Mesendoderm (in vitro differentiated cells): ENCODE measurements at regions not wholly inside any gene's neighbourhood (a gene's known extent, or its start where the extent isn't known, plus 50 kb on each side); places are given as distances from the start of the nearest gene placed in this dataset.

ENCODE experiments used
- DNase-seq: peaks from one replicate; pipeline ENCODE4 v3.0.0; 2013
- H2AK5ac ChIP-seq: 2 replicates; pipeline ENCODE4 v1.6.1; 2013; ENCODE audit warnings: low read length, inconsistent platforms
- H2BK120ac ChIP-seq: 2 replicates; pipeline ENCODE4 v1.6.1; 2013; ENCODE audit warnings: low read depth, mild to moderate bottlenecking, low read length, moderate library complexity, mixed read lengths
- H2BK15ac ChIP-seq: replicated peaks from 2 replicates; pipeline ENCODE4 v1.6.1; 2013; ENCODE audit warnings: low read depth, mild to moderate bottlenecking, moderate library complexity
- H2BK5ac ChIP-seq: 2 replicates; pipeline ENCODE4 v1.6.1; 2013; ENCODE audit warnings: low read length, inconsistent platforms
- H3K18ac ChIP-seq: 2 replicates; pipeline ENCODE4 v1.6.1; 2013; ENCODE audit warnings: mild to moderate bottlenecking, low read length, mixed read lengths
- H3K23ac ChIP-seq: one replicate; pipeline ENCODE4 v1.6.1; 2013; ENCODE audit warnings: low read length
- H3K27ac ChIP-seq: 2 replicates; pipeline ENCODE4 v1.5.1; 2013; ENCODE audit warnings: low read depth, mild to moderate bottlenecking, inconsistent platforms, low read length, moderate library complexity
- H3K27me3 ChIP-seq: 2 replicates; pipeline ENCODE4 v1.6.1; 2013; ENCODE audit warnings: low read length, control low read depth, mild to moderate bottlenecking, inconsistent platforms; ENCODE audit not compliant: insufficient read depth, poor library complexity
- H3K36me3 ChIP-seq: 2 replicates; pipeline ENCODE4 v1.6.1; 2013; ENCODE audit warnings: low read length, inconsistent platforms; ENCODE audit not compliant: control insufficient read depth, insufficient read depth
- H3K4ac ChIP-seq: one replicate; pipeline ENCODE4 v1.6.1; 2013; ENCODE audit warnings: low read depth, mild to moderate bottlenecking, low read length, moderate library complexity
- H3K4me1 ChIP-seq: 2 replicates; pipeline ENCODE4 v1.6.1; 2013; ENCODE audit warnings: low read depth, low read length, inconsistent platforms; ENCODE audit not compliant: control insufficient read depth
- H3K4me2 ChIP-seq: 2 replicates; pipeline ENCODE4 v1.6.1; 2013; ENCODE audit warnings: low read length
- H3K4me3 ChIP-seq: 2 replicates; pipeline ENCODE4 v1.5.1; 2013; ENCODE audit warnings: mild to moderate bottlenecking, low read length
- H3K56ac ChIP-seq: one replicate; pipeline ENCODE4 v1.6.1; 2013; ENCODE audit warnings: low read length
- H3K79me1 ChIP-seq: 2 replicates; pipeline ENCODE4 v1.6.1; 2013; ENCODE audit warnings: low read length, inconsistent platforms
- H3K79me2 ChIP-seq: 2 replicates; pipeline ENCODE4 v1.6.1; 2013; ENCODE audit warnings: mild to moderate bottlenecking, low read length; ENCODE audit not compliant: control insufficient read depth, insufficient read depth
- H3K9ac ChIP-seq: 2 replicates; pipeline ENCODE4 v1.6.1; 2013; ENCODE audit warnings: low read length, inconsistent platforms
- H4K5ac ChIP-seq: one replicate; pipeline ENCODE4 v1.6.1; 2013; ENCODE audit warnings: low read length
- H4K8ac ChIP-seq: one replicate; pipeline ENCODE4 v1.6.1; 2013; ENCODE audit warnings: low read depth, mild to moderate bottlenecking, control low read depth, low read length, moderate library complexity
- WGBS: extraction: QIAGEN DNeasy Blood & Tissue Kit; methylation state at CpG from one replicate; pipeline ENCODE4 v1.1.7; 2013; ENCODE audit warnings: low lambda C conversion rate, missing lambda C conversion rate; ENCODE audit not compliant: insufficient coverage; ENCODE audit errors: extremely low coverage; 5-methylcytosine and 5-hydroxymethylcytosine counted together

DNA sequence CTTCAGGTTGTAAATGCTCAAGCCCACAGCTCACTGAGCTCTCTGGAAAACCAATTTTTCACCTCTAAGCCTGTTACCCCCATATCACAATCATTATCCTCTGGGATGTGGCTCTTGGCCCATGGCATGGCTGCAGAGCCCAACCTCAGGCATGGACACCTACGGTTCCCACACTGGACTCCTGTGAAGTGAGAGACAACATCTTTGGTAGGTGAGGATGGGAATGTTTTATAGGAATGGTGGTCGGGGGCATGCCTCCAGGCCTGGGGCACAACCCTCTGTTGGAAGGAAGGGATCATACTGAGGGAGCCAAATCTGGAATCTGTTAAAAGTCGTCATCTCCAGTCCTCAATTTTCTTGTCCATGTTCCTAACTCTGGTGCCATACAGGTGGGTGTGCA, 179.1 kb downstream of the FOXD2 start:
- no peak overlapping the region for H2BK15ac ChIP-seq
- H4K5ac ChIP-seq, result no peak overlapping the region
- DNase-seq, result no peak
- no peak overlapping the region for H2BK120ac ChIP-seq
- H3K27ac ChIP-seq, result no peak overlapping the region
- no peak overlapping the region for H3K18ac ChIP-seq
- H2AK5ac ChIP-seq, result no peak overlapping the region
- no peaks in the 10 kb centered on the region for H3K79me1 ChIP-seq
- H3K23ac ChIP-seq, result no peak overlapping the region
- no peaks in the 10 kb centered on the region for H3K36me3 ChIP-seq
- H3K4ac ChIP-seq, result no peak overlapping the region
- no peak overlapping the region for H3K4me3 ChIP-seq
- no peak overlapping the region for H2BK5ac ChIP-seq
- no peak overlapping the region for H3K4me2 ChIP-seq
- H3K4me1 ChIP-seq, result no peaks in the 10 kb centered on the region
- no peaks in the 10 kb centered on the region for H3K79me2 ChIP-seq
- no peak overlapping the region for H4K8ac ChIP-seq
- no peaks in the 10 kb centered on the region for H3K27me3 ChIP-seq
- no peak overlapping the region for H3K9ac ChIP-seq
- no CpG with 5 or more reads among the region's 3 CpGs for WGBS
- no peak overlapping the region for H3K56ac ChIP-seq

DNA sequence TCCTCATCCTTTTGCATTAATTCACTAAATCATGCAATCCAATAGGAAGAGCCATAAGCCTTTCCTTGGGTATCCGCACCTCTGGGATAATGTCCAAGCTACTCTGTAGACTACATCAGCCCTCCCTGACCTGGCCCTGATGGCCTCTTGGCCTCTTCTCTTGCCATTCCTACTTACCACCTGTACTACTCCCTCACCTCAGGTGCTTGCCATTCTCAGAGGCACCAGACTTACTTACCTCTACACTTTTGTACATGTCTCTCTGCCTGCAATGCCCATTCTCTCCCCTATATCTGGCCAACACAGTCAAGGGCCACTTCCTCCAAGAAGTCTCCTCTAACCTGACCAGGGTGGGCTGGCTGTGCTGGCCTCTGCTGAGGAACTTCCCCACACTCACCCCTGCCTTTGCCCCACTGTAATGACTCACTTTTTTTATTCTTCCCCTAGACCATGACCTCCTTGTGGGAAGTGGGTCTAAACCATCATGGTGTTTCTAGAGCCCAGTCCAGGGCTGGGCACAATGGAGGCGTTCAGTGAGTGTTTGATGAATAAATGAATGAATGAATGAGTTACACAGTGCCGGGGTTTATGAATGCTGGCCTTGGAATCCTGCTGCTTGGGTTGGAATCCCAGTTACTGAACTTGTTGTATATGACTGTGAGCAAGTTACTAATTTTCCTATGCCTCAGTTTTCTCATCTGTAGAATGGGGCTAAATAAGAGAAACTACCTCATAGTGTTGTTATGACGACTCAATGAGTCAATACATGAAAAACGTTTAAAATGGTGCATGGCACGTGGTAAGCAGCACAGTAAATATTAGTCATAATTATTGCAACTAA, 179.8 kb downstream of the FOXD2 start:
- Histone ChIP-seq H4K5ac (no peak overlapping the region), H3K4me3 (no peak overlapping the region), H3K27ac (no peak overlapping the region), H3K56ac (no peak overlapping the region), H3K4me1 (no peaks in the 10 kb centered on the region), H3K9ac (no peak overlapping the region), H2BK5ac (no peak overlapping the region), H3K4ac (no peak overlapping the region), H3K79me2 (no peaks in the 10 kb centered on the region), H3K27me3 (no peaks in the 10 kb centered on the region), H2AK5ac (no peak overlapping the region), H3K18ac (no peak overlapping the region), H3K23ac (no peak overlapping the region), H3K4me2 (no peak overlapping the region), H3K36me3 (no peaks in the 10 kb centered on the region), H3K79me1 (no peaks in the 10 kb centered on the region), H2BK15ac (no peak overlapping the region), H2BK120ac (no peak overlapping the region), H4K8ac (no peak overlapping the region)
- no peak for DNase-seq
- WGBS, result no CpG with 5 or more reads among the region's 6 CpGs

DNA sequence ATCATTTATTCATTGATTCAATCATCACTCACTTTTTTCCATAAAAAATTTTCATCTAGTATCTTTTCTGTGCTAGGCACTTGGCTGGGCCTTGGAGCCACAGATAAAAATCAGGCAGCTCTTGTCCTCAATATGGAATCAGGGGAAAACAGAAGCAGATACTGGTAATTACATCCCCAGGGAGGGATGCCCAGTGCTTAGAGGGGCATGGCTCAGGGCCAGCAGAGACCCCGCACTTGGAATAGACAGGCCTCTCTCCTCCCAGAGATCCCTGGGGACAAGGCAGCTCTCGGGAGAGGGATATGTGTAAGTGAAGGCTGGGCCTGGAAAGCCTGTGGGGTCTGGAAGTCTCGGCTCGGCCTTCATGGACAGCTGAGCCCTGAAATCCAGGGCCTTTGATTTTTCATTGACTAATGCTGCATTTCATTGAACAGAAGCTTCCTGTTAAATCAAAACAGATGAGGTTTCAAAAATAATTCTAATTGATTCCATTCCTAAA, 180.4 kb downstream of the FOXD2 start:
- no peak overlapping the region for H3K4me2 ChIP-seq
- no peak overlapping the region for H2BK5ac ChIP-seq
- H3K27me3 ChIP-seq, result no peaks in the 10 kb centered on the region
- H3K4ac ChIP-seq, result no peak overlapping the region
- H2BK120ac ChIP-seq, result no peak overlapping the region
- no peak overlapping the region for H3K4me3 ChIP-seq
- H3K9ac ChIP-seq, result no peak overlapping the region
- no peak overlapping the region for H2AK5ac ChIP-seq
- no CpG with 5 or more reads among the region's 4 CpGs for WGBS
- no peak overlapping the region for H3K23ac ChIP-seq
- no peaks in the 10 kb centered on the region for H3K79me2 ChIP-seq
- H4K8ac ChIP-seq, result no peak overlapping the region
- H3K27ac ChIP-seq, result no peak overlapping the region
- H2BK15ac ChIP-seq, result no peak overlapping the region
- H3K18ac ChIP-seq, result no peak overlapping the region
- H3K56ac ChIP-seq, result no peak overlapping the region
- no peaks in the 10 kb centered on the region for H3K4me1 ChIP-seq
- no peak for DNase-seq
- no peak overlapping the region for H4K5ac ChIP-seq
- no peaks in the 10 kb centered on the region for H3K79me1 ChIP-seq
- no peaks in the 10 kb centered on the region for H3K36me3 ChIP-seq

DNA sequence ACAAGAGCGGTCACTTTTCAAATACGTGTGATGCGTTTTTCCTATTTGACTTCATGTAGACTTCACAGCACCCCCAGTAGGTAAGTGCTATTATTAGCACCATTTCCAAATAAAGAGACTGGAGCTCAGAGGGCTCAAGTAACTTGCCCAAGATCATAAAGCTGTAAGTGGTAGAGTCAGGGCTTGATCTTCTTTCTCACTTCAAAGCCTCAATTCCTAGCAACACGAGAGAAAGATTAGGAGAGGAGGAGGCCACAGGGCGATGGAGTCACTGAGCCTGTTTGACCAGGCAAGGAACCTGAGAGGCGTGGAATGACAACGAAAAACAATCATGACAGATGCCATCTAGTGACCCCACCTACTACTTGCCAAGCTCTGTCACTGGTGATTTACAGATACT, 181.0 kb downstream of the FOXD2 start:
- H3K79me1 ChIP-seq, result no peaks in the 10 kb centered on the region
- H2AK5ac ChIP-seq, result no peak overlapping the region
- DNase-seq, result peak; percentile 22
- no peaks in the 10 kb centered on the region for H3K36me3 ChIP-seq
- no peak overlapping the region for H2BK120ac ChIP-seq
- no peak overlapping the region for H3K9ac ChIP-seq
- no peak overlapping the region for H3K4me3 ChIP-seq
- H4K5ac ChIP-seq, result no peak overlapping the region
- no peak overlapping the region for H3K4ac ChIP-seq
- H3K18ac ChIP-seq, result no peak overlapping the region
- no peak overlapping the region for H2BK5ac ChIP-seq
- H3K4me2 ChIP-seq, result no peak overlapping the region
- no peak overlapping the region for H4K8ac ChIP-seq
- H3K27ac ChIP-seq, result no peak overlapping the region
- H3K27me3 ChIP-seq, result no peaks in the 10 kb centered on the region
- no peaks in the 10 kb centered on the region for H3K79me2 ChIP-seq
- no CpG with 5 or more reads among the region's 7 CpGs for WGBS
- no peak overlapping the region for H3K23ac ChIP-seq
- no peaks in the 10 kb centered on the region for H3K4me1 ChIP-seq
- H3K56ac ChIP-seq, result no peak overlapping the region
- H2BK15ac ChIP-seq, result no peak overlapping the region

DNA sequence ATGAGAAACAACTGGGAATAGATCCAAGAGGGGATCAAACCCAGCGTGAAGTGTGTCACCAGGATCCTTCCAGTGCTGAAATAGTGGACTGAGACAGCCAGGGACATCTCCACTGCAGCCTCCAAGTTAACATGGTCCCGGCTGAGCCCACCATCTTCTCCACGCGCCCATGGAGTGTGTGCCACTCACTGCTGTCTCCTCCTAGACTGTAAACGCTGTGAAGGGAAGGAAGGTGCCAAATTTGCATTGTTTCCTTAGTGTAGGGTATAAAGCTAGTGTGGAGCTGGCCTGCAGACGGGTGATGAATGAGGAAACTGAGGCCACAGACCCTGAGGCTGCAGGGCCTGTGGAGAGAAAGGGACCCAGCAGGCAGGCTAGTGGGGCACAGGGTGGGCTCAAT, 183.6 kb downstream of the FOXD2 start:
- no peak for DNase-seq
- no peaks in the 10 kb centered on the region for H3K79me1 ChIP-seq
- H3K36me3 ChIP-seq, result no peaks in the 10 kb centered on the region
- H3K79me2 ChIP-seq, result no peaks in the 10 kb centered on the region
- no peak overlapping the region for H4K8ac ChIP-seq
- no peaks in the 10 kb centered on the region for H3K4me1 ChIP-seq
- no peak overlapping the region for H3K9ac ChIP-seq
- H2AK5ac ChIP-seq, result no peak overlapping the region
- H3K56ac ChIP-seq, result no peak overlapping the region
- no peak overlapping the region for H4K5ac ChIP-seq
- H3K27ac ChIP-seq, result no peak overlapping the region
- no peak overlapping the region for H2BK120ac ChIP-seq
- H3K4me2 ChIP-seq, result no peak overlapping the region
- no peak overlapping the region for H3K18ac ChIP-seq
- no peak overlapping the region for H3K23ac ChIP-seq
- no peak overlapping the region for H3K4ac ChIP-seq
- no peak overlapping the region for H2BK5ac ChIP-seq
- WGBS, result no CpG with 5 or more reads among the region's 6 CpGs
- no peaks in the 10 kb centered on the region for H3K27me3 ChIP-seq
- H2BK15ac ChIP-seq, result no peak overlapping the region
- H3K4me3 ChIP-seq, result no peak overlapping the region

DNA sequence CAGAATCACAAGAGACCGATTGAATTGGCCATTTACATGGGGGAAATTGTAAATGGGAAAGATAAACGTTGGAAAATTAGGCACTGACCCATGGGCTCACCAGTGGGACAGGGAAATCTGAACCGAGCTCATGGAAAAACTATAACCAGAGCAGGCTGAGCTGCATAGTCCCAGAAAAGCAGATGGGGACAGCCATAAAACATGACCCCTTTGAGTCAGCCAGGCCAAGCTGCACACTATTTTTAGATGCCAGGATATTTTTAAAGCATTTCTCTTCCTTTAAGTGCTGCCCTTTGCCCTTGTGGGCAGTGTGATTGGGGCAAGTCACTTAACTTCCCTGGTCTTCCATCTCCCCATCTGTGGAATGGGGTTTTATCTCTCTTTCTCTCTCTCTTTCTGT, 184.1 kb downstream of the FOXD2 start:
- H3K79me1 ChIP-seq, result no peaks in the 10 kb centered on the region
- DNase-seq, result no peak
- no peak overlapping the region for H2BK5ac ChIP-seq
- H2AK5ac ChIP-seq, result no peak overlapping the region
- no peak overlapping the region for H3K18ac ChIP-seq
- H3K9ac ChIP-seq, result no peak overlapping the region
- no peak overlapping the region for H2BK15ac ChIP-seq
- H3K4ac ChIP-seq, result no peak overlapping the region
- no peak overlapping the region for H3K56ac ChIP-seq
- H4K8ac ChIP-seq, result no peak overlapping the region
- no peak overlapping the region for H4K5ac ChIP-seq
- no CpG with 5 or more reads among the region's 3 CpGs for WGBS
- no peak overlapping the region for H3K4me3 ChIP-seq
- no peak overlapping the region for H3K23ac ChIP-seq
- H3K27ac ChIP-seq, result no peak overlapping the region
- no peaks in the 10 kb centered on the region for H3K4me1 ChIP-seq
- no peak overlapping the region for H2BK120ac ChIP-seq
- no peaks in the 10 kb centered on the region for H3K79me2 ChIP-seq
- H3K27me3 ChIP-seq, result no peaks in the 10 kb centered on the region
- no peaks in the 10 kb centered on the region for H3K36me3 ChIP-seq
- H3K4me2 ChIP-seq, result no peak overlapping the region
